GM23248 (cell line): ENCODE measurements at regions not wholly inside any gene's neighbourhood (a gene's known extent, or its start where the extent isn't known, plus 50 kb on each side); places are given as distances from the start of the nearest gene placed in this dataset.

Experiments used
- DNase-seq: peaks from one replicate; pipeline ENCODE4 v3.0.0-alpha.2; 2015
- H2AFZ ChIP-seq: fragments of 200-600 bp; sonication (generic); 2 replicates; pipeline ENCODE4 v1.6.1; 2016; ENCODE audit warnings: antibody characterized with exemption
- H3F3A ChIP-seq: fragments of 200-600 bp; sonication (generic); 2 replicates; pipeline ENCODE4 v1.6.1; 2016; ENCODE audit warnings: mild to moderate bottlenecking, antibody characterized with exemption, mixed run types; ENCODE audit not compliant: insufficient read depth
- H3K27ac ChIP-seq: fragments of 200-600 bp; sonication (generic); 2 replicates; pipeline ENCODE4 v1.5.1; 2016; ENCODE audit warnings: mild to moderate bottlenecking
- H3K27me3 ChIP-seq: fragments of 200-600 bp; sonication (generic); replicated peaks from 2 replicates; pipeline ENCODE4 v1.6.1; 2016; ENCODE audit warnings: mild to moderate bottlenecking; ENCODE audit not compliant: insufficient read depth
- H3K36me3 ChIP-seq: fragments of 200-600 bp; sonication (generic); 2 replicates; pipeline ENCODE4 v1.6.1; 2016; ENCODE audit warnings: low read depth, mild to moderate bottlenecking
- H3K4me1 ChIP-seq: fragments of 200-600 bp; sonication (generic); 2 replicates; pipeline ENCODE4 v1.6.1; 2016; ENCODE audit warnings: mild to moderate bottlenecking; ENCODE audit not compliant: insufficient read depth
- H3K4me2 ChIP-seq: fragments of 200-600 bp; sonication (generic); one replicate; pipeline ENCODE4 v1.6.1; 2016; ENCODE audit warnings: mild to moderate bottlenecking; ENCODE audit not compliant: unreplicated experiment
- H3K4me3 ChIP-seq: fragments of 200-600 bp; sonication (generic); 2 replicates; pipeline ENCODE4 v1.5.1; 2016; ENCODE audit warnings: mild to moderate bottlenecking
- H3K79me2 ChIP-seq: fragments of 200-600 bp; sonication (generic); 2 replicates; pipeline ENCODE4 v1.6.1; 2016; ENCODE audit warnings: mild to moderate bottlenecking; ENCODE audit not compliant: insufficient read depth
- H3K9ac ChIP-seq: fragments of 200-600 bp; sonication (generic); 2 replicates; pipeline ENCODE4 v1.6.1; 2016; ENCODE audit warnings: mild to moderate bottlenecking
- H3K9me2 ChIP-seq: fragments of 200-600 bp; sonication (generic); 2 replicates; pipeline ENCODE4 v1.6.1; 2016; ENCODE audit warnings: mixed run types, mild to moderate bottlenecking, moderate library complexity; ENCODE audit not compliant: insufficient read depth
- H3K9me3 ChIP-seq: fragments of 200-600 bp; sonication (generic); one replicate; pipeline ENCODE4 v1.6.1; 2017; ENCODE audit warnings: low read depth
- H4K20me1 ChIP-seq: fragments of 200-600 bp; sonication (generic); 2 replicates; pipeline ENCODE4 v1.6.0; 2016; ENCODE audit not compliant: insufficient read depth
- EZH2 ChIP-seq: fragments of 200-600 bp; sonication (generic); IDR thresholded peaks from 2 replicates; pipeline ENCODE4 v1.6.1; 2018; ENCODE audit warnings: antibody characterized with exemption, mild to moderate bottlenecking; ENCODE audit not compliant: insufficient read depth, poor library complexity, severe bottlenecking
- EZH2phosphoT487 ChIP-seq: fragments of 200-600 bp; sonication (generic); IDR thresholded peaks from 2 replicates; pipeline ENCODE4 v1.6.1; 2018; ENCODE audit warnings: antibody characterized with exemption, moderate library complexity, mild to moderate bottlenecking, low read depth; ENCODE audit not compliant: insufficient read depth
- WGBS, 2 experiments: methylation state at CpG; one replicate each; pipeline ENCODE4 v1.1.6; 2015 to 2017; ENCODE audit warnings: low lambda C conversion rate in 2 of 2, low coverage in 1 of 2; ENCODE audit errors: missing lambda C conversion rate in 2 of 2; 5-methylcytosine and 5-hydroxymethylcytosine counted together
- in situ Hi-C: fragments of 300-500 bp; cut with MboI; formaldehyde crosslinking; loops from 2 replicates; pipeline ENCODE4 v1.15.0; 2020

DNA sequence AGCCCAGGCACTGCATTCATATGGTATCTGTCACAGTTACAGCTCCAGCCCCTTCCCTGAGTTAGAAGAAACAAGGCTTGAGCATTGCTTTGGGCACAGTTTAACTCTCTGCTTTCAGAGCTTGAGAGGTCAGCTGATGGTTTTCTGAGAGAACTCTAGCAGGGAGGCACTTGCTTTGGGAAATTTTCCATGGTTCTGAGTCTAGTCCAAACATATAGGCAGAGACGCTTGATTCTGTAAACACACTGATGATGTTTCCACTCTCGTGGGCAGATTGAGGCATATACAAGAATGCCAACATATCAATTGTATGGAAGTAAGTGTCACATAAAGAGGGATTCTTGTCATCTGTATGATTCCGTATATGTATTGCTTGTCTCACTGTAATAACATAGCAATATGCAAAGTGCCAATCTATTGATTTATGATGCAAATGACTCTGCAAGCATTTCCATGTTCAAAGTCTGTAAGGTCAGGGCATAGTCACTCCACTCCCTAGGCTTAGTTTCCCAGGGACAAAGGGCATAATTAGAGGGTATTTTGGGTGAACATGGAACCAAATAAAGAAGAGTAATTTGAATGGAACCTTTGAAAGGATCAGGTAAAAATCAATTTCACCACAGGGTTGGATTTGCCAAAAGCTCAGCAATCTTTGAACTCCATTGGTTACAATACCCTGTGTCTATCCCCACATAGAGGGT, 239.0 kb downstream of the INHBA start:
- Histone ChIP-seq H3K4me3 (no peak overlapping the region), H3K9ac (no peak overlapping the region), H3K36me3 (no peaks in the 10 kb centered on the region), H3K9me2 (no peaks in the 10 kb centered on the region), H2AFZ (no peak overlapping the region), H3F3A (no peaks in the 10 kb centered on the region), H3K9me3 (no peaks in the 10 kb centered on the region), H3K4me1 (no peaks in the 10 kb centered on the region), H4K20me1 (no peaks in the 10 kb centered on the region), H3K4me2 (no peak overlapping the region), H3K27me3 (no peaks in the 10 kb centered on the region), H3K79me2 (no peaks in the 10 kb centered on the region), H3K27ac (no peak overlapping the region)
- TF ChIP-seq EZH2, result no peak
- TF ChIP-seq EZH2phosphoT487, result no peak
- in situ Hi-C loops, result no loop called here
- WGBS, 2 experiments, result 90 to 96% methylated on average over 3 of the region's 3 CpGs
- no peak for DNase-seq

DNA sequence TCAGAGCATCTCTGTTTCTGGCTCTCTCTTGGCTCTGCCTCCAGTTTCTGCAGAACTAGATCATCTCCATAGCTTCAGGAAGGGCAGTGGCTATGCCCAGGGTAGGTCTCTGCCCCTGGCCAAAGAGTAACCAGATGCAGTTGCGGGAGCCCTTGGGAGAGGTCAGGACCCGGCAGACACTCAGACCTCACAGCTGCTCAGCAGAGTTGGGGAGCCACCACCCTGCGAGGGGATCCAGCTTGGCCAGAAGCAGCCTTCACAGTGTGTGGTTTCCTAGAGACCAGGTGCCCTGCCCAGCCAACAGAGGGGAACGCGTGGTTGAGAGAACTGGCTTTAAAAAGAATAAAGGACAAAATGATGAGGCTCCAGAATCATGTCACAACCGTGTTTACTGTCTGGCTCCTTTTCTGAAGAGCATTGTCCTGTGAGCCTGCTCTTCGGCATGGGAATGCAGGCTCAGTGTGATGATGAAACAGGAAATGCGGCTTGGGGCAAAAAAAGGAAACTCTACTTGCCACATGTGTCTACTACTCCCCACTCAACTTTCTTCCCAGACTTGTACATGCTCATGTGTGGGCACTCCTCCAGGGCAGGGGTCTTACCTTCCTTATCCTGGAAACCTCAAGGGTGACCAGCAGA, 243.1 kb downstream of the INHBA start:
- no peaks in the 10 kb centered on the region for H3K4me1 ChIP-seq

DNA sequence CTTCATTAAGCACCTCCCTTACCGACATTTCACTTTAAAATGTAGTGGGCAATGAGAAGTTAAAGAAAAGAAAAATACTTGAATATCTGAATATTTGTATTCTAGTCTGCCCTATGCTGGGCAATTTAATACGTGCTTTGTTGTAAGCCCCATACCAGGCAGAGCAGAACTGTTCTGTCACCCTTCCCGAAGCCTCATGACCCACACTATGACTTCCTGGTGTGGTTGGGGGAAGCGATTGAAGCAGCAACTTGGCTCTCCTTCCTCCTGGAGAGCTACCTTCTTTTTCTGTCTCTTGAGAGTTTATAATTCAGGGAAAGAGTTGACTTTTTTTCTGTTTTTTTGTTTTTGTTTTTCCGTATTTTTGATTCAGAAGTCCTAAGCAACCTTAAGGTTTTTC, 243.7 kb downstream of the INHBA start:
- no peaks in the 10 kb centered on the region for H3K79me2 ChIP-seq
- H3F3A ChIP-seq, result no peaks in the 10 kb centered on the region
- H4K20me1 ChIP-seq, result no peaks in the 10 kb centered on the region
- H2AFZ ChIP-seq, result no peak overlapping the region
- WGBS, 2 experiments, result 85 to 87% methylated on average over 5 of the region's 5 CpGs
- in situ Hi-C loops, result no loop called here
- H3K27me3 ChIP-seq, result no peaks in the 10 kb centered on the region
- no peak for DNase-seq
- H3K9me3 ChIP-seq, result no peaks in the 10 kb centered on the region
- H3K4me1 ChIP-seq, result no peaks in the 10 kb centered on the region
- no peak overlapping the region for H3K4me3 ChIP-seq
- no peak overlapping the region for H3K27ac ChIP-seq
- no peak overlapping the region for H3K4me2 ChIP-seq
- H3K9ac ChIP-seq, result no peak overlapping the region
- TF ChIP-seq EZH2phosphoT487, result no peak
- no peak for TF ChIP-seq EZH2
- H3K9me2 ChIP-seq, result no peaks in the 10 kb centered on the region
- H3K36me3 ChIP-seq, result no peaks in the 10 kb centered on the region

More for the DNA sequence above, 243.1 kb downstream of the INHBA start:
- Histone ChIP-seq H3K4me3 (no peak overlapping the region), H3K36me3 (no peaks in the 10 kb centered on the region), H3F3A (no peaks in the 10 kb centered on the region), H3K79me2 (no peaks in the 10 kb centered on the region), H3K9me3 (no peaks in the 10 kb centered on the region), H3K27me3 (no peaks in the 10 kb centered on the region), H3K9me2 (no peaks in the 10 kb centered on the region), H3K4me2 (no peak overlapping the region), H2AFZ (no peak overlapping the region), H4K20me1 (no peaks in the 10 kb centered on the region), H3K9ac (no peak overlapping the region), H3K27ac (no peak overlapping the region)
- no peak for DNase-seq
- in situ Hi-C loops, result no loop called here
- TF ChIP-seq EZH2phosphoT487, result no peak
- no peak for TF ChIP-seq EZH2
- WGBS, 2 experiments, result 77 to 80% methylated on average over 8 of the region's 8 CpGs

DNA sequence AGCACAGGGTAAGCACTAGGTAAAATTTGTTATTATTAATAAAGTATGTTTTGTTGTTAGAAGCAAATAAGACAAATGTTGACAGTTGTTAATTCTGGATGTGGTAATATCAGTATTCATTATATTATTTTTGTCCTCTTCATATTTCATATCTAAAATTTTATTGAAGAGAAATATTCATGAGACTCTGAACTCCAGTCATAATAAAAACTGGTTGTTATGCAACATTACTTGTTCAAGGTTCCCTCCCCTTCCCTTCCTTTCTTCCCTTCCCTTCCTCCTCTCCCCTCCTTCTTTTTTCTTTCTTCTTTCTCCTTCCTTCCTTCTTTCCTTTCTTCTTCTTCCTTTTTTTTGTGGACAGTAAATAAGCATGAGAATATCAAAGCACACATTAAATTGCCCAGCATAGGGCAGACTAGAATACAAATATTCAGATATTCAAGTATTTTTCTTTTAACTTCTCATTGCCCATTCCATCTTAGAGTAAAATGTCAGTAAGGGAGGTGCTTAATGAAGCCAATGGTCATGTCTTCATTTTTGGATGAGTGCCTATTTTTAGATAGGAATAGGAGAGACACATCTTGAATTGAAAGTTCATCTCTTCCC, 245.0 kb downstream of the INHBA start:
- Histone ChIP-seq H4K20me1 (no peaks in the 10 kb centered on the region), H3K27ac (no peak overlapping the region), H3K36me3 (no peaks in the 10 kb centered on the region), H2AFZ (no peak overlapping the region), H3K4me1 (no peaks in the 10 kb centered on the region), H3K4me3 (no peak overlapping the region), H3K79me2 (no peaks in the 10 kb centered on the region), H3K9me2 (no peaks in the 10 kb centered on the region), H3F3A (no peaks in the 10 kb centered on the region), H3K4me2 (no peak overlapping the region), H3K27me3 (no peaks in the 10 kb centered on the region), H3K9me3 (no peaks in the 10 kb centered on the region), H3K9ac (no peak overlapping the region)
- no peak for TF ChIP-seq EZH2phosphoT487
- no peak for TF ChIP-seq EZH2
- in situ Hi-C loops, result no loop called here
- DNase-seq, result no peak
